Spinal cord (tissue), 9 donors: ENCODE measurements at regions not wholly inside any gene's neighbourhood (a gene's known extent, or its start where the extent isn't known, plus 50 kb on each side); places are given as distances from the start of the nearest gene placed in this dataset. TPM values are rescaled to one million over a fixed set of nuclear protein-coding genes. Genes with fewer than 3 reads are reported as not detected.

Experiments
- DNase-seq, 6 donors: peaks; one replicate each; pipeline versions ENCODE4 v3.0.0 to v3.0.0-alpha.2; 2013 to 2015; ENCODE audit warnings: low spot score in 6 of 6, low read depth in 4 of 6
- H3K27ac ChIP-seq: one replicate; pipeline ENCODE4 v1.5.1; 2013; ENCODE audit warnings: low read depth, low read length, control low read depth
- H3K27me3 ChIP-seq: one replicate; pipeline ENCODE4 v1.6.1; 2013; ENCODE audit warnings: low read length; ENCODE audit not compliant: control insufficient read depth, insufficient read depth
- H3K36me3 ChIP-seq: one replicate; pipeline ENCODE4 v1.6.1; 2013; ENCODE audit warnings: low read length; ENCODE audit not compliant: control insufficient read depth, insufficient read depth
- H3K4me1 ChIP-seq: one replicate; pipeline ENCODE4 v1.6.1; 2013; ENCODE audit warnings: low read length; ENCODE audit not compliant: control insufficient read depth, insufficient read depth
- H3K4me3 ChIP-seq: one replicate; pipeline ENCODE4 v1.5.1; 2013; ENCODE audit warnings: low read depth, low read length, control low read depth
- H3K9me3 ChIP-seq: one replicate; pipeline ENCODE4 v1.6.1; 2013; ENCODE audit warnings: low read length; ENCODE audit not compliant: control insufficient read depth, insufficient read depth
- small RNA-seq: library from RNA; depleted of rRNA; stranded (forward); fragments of <200 nt; gene quantifications from one replicate; pipeline ENCODE3, GENCODE V24; 2014; ENCODE audit warnings: low replicate concordance

GRCh38 chr6:102298051-102298450, 904.5 kb downstream of the GRIK2 start:
- Histone ChIP-seq H3K27me3 (no peaks in the 10 kb centered on the region), H3K4me1 (no peaks in the 10 kb centered on the region), H3K36me3 (no peaks in the 10 kb centered on the region), H3K27ac (no peak overlapping the region), H3K4me3 (no peak overlapping the region), H3K9me3 (no peaks in the 10 kb centered on the region)
- DNase-seq = peak in 1 of 6 donors; percentile 61

Small RNA genes in the stretch of these regions (small RNA-seq; reads per million reads assigned to genes)
- gene RF00438 = not detected
